ENCODE measurements at regions not wholly inside any gene's neighbourhood (a gene's known extent, or its start where the extent isn't known, plus 50 kb on each side); places are given as distances from the start of the nearest gene placed in this dataset.

- no peak for TF ChIP-seq CTCF (IDR thresholded peaks at IDR 0.05)
- TF ChIP-seq EP300 (IDR thresholded peaks at IDR 0.05): no peak
- TF ChIP-seq POLR2A (IDR thresholded peaks at IDR 0.05): no peak
Measured at GRCh38 chr17:36877771-36878170, 59.5 kb upstream of the LHX1 start.

All from suprapubic skin (tissue), 3 donors.